Adrenal gland (tissue), 9 donors: ENCODE measurements at regions not wholly inside any gene's neighbourhood (a gene's known extent, or its start where the extent isn't known, plus 50 kb on each side); places are given as distances from the start of the nearest gene placed in this dataset.

ENCODE experiments used
- DNase-seq, 7 donors: peaks; one replicate each; pipeline ENCODE4 v3.0.0-alpha.2; 2019 to 2020
- H3K27ac ChIP-seq, 5 donors: fragments of 200-600 bp; sonication (generic) in 4 of 5; 1 replicate in 3 of 5; 2 replicates in 2 of 5; pipeline versions ENCODE4 v1.5.1 to v1.8.0; 2016 to 2020; ENCODE audit warnings: mild to moderate bottlenecking in 1 of 5
- H3K27me3 ChIP-seq: fragments of 200-600 bp; 2 replicates; pipeline ENCODE4 v1.8.0; 2021
- H3K36me3 ChIP-seq, 2 donors: fragments of 200-600 bp; replicated peaks in 1 of 2; 1 replicate in 1 of 2; 2 replicates in 1 of 2; pipeline versions ENCODE4 v1.5.1 to v1.8.0; 2018 to 2022
- H3K4me1 ChIP-seq, 2 donors: fragments of 200-600 bp; replicated peaks in 1 of 2; 1 replicate in 1 of 2; 2 replicates in 1 of 2; pipeline versions ENCODE4 v1.5.1 to v1.8.0; 2018 to 2021
- H3K4me3 ChIP-seq, 4 donors: fragments of 200-600 bp; sonication (generic) in 3 of 4; one replicate each; pipeline ENCODE4 v1.5.1; 2016 to 2018
- H3K9me3 ChIP-seq, 3 donors: fragments of 200-600 bp; sonication (generic) in 1 of 3; replicated peaks in 1 of 3; 1 replicate in 2 of 3; 2 replicates in 1 of 3; pipeline versions ENCODE4 v1.5.1 to v1.8.0; 2016 to 2021
- POLR2A ChIP-seq, 2 donors: fragments of 450-650 bp; IDR thresholded peaks; one replicate each; pipeline ENCODE4 v1.6.1; 2017; ENCODE audit warnings: antibody characterized with exemption in 2 of 2, mild to moderate bottlenecking in 2 of 2, moderate library complexity in 1 of 2
- WGBS, 4 donors: extraction: QIAGEN DNeasy Blood & Tissue Kit in 2 of 4; methylation state at CpG; one replicate each; pipeline versions ENCODE4 v1.1.5 to v1.1.7; 2013 to 2017; 5-methylcytosine and 5-hydroxymethylcytosine counted together
- intact Hi-C, 2 donors: fragments of 100-400 bp; cut with DNase I; formaldehyde crosslinking; loops; one replicate each; pipeline versions ENCODE4 v1.14.1 to v1.15.0; 2022 to 2023
- TF ChIP-seq, protein P1 (sequence below), 6 experiments: fragments of 450-650 bp in 4 of 6; fragments of 200-600 bp in 2 of 6; sonication (generic) in 1 of 6; IDR thresholded peaks; 1 replicate in 5 of 6; 2 replicates in 1 of 6; pipeline versions ENCODE4 v1.5.1 to v1.8.0; 2016 to 2021; ENCODE audit warnings: antibody characterized with exemption in 6 of 6, mild to moderate bottlenecking in 2 of 6, moderate library complexity in 1 of 6
- donor health status: healthy with polysubstance abuse.
- donor health status: Bipolar disorder and iron deficiency.
- donor health status: DM: yes; HTN: yes; CAD: no.
- donor health status: DM: no; HTN: no; CAD: no.
- donor health status: DM: no; HTN: no; CAD: no.

DNA sequence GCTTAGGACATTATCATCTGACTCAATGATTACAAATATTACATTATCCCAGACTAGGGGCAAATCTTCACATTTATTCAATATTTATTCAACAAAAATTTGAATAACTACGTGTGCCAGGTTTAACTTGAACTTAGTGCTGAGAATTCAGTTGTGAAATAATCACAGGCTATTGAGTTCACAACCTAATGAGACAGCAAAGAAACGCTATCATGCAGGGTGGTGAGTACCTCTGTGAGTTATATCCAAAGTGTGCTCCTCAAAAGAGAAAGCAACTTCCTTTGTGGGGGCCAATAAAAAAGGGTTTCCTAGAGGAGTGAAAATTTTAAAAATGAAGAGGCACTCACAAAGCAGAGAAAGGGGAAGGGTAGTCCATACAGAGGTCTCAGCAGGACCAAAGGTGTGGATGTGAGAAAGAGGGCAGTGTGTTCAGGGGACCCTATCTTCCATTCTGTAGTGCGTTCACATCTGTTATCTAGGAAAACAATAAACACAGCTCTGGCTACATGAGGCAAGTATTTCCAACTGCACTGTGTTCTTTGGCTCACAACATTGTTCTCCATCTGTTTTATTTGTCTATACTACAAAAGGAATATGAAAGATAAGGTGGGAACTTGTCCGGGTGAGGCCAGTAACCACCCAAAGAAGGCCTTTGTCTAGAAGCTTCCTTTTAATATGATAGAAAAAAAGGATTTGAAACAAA is 155.4 kb upstream of the MARCKS start:
- no peak for DNase-seq
- intact Hi-C loops = no loop called here

DNA sequence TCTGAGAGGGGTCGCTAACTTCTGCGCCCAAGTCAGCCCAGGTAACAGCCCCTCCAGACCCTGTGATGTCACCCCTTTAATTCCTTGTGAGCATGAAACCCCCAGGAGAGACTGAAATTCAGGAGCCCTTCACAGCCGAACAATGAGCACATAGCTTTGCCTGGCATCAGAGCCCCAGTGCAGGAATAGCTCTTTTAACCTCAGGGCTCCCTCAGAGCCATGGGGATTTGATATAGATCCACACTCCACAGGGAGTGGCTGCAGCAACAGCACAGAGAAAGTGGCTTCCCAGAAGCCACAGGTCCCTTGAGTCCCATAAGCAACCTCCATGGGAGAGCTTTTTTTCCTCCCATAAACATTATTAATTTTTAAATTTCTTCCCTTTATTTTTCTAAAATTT is 150.0 kb upstream of the MARCKS start:
- Histone ChIP-seq H3K4me3 (no peak overlapping the region), H3K4me1 (no peaks in the 10 kb centered on the region), H3K36me3 (no peaks in the 10 kb centered on the region), H3K27me3 (no peaks in the 10 kb centered on the region), H3K27ac (no peak overlapping the region), H3K9me3 (no peaks in the 10 kb centered on the region)
- WGBS, 4 donors = 72 to 100% (median 87%) methylated on average over 2 to 3 of the region's 3 CpGs
- TF ChIP-seq, protein P1, sequence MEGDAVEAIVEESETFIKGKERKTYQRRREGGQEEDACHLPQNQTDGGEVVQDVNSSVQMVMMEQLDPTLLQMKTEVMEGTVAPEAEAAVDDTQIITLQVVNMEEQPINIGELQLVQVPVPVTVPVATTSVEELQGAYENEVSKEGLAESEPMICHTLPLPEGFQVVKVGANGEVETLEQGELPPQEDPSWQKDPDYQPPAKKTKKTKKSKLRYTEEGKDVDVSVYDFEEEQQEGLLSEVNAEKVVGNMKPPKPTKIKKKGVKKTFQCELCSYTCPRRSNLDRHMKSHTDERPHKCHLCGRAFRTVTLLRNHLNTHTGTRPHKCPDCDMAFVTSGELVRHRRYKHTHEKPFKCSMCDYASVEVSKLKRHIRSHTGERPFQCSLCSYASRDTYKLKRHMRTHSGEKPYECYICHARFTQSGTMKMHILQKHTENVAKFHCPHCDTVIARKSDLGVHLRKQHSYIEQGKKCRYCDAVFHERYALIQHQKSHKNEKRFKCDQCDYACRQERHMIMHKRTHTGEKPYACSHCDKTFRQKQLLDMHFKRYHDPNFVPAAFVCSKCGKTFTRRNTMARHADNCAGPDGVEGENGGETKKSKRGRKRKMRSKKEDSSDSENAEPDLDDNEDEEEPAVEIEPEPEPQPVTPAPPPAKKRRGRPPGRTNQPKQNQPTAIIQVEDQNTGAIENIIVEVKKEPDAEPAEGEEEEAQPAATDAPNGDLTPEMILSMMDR (IDR thresholded peaks at IDR 0.05) = no peak
- TF ChIP-seq POLR2A (IDR thresholded peaks at IDR 0.05) = no peak
- intact Hi-C loops = no loop called here
- DNase-seq = no peak

More for the DNA sequence above, 155.4 kb upstream of the MARCKS start:
- 78 to 81% (median 80%) methylated on average over 4 of the region's 4 CpGs for WGBS, 4 donors
- Histone ChIP-seq H3K27ac (no peak overlapping the region), H3K27me3 (no peaks in the 10 kb centered on the region), H3K4me1 (no peaks in the 10 kb centered on the region), H3K9me3 (no peaks in the 10 kb centered on the region), H3K36me3 (no peaks in the 10 kb centered on the region), H3K4me3 (no peak overlapping the region)
- no peak for TF ChIP-seq POLR2A (IDR thresholded peaks at IDR 0.05)
- TF ChIP-seq, protein P1 (IDR thresholded peaks at IDR 0.05) = no peak

DNA sequence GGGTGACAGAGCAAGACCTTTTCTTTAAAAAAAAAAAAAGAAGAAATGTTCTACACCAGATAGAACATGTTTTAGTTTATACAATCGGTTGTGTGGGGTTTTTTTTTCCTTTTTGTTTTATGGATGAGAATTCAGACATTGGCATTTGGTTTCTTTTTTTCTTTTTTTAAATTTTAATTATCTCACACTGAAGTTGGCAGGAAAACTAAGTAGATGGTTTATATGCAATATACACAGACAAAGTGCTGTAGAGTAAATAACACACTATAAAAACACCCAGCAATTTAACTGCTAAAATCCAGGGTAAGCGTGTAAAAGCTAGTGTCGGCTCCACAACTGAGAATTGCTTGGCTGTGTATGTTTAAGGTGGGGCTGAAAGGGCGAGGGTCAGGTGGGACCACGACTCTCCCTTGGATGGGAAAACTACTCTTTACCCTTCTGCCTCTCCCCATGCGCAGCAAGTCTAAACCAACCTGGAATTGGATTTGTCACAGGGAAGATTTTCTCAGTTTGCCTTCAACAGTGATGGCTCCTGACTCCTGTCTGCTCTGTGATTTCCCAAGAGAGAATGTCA is 147.1 kb upstream of the MARCKS start:
- intact Hi-C loops = no loop called here
- TF ChIP-seq, protein P1 (IDR thresholded peaks at IDR 0.05) = no peak
- no peak for TF ChIP-seq POLR2A (IDR thresholded peaks at IDR 0.05)
- DNase-seq = no peak
- Histone ChIP-seq H3K27ac (no peak overlapping the region), H3K36me3 (no peaks in the 10 kb centered on the region), H3K27me3 (no peaks in the 10 kb centered on the region), H3K9me3 (no peaks in the 10 kb centered on the region), H3K4me1 (no peaks in the 10 kb centered on the region), H3K4me3 (no peak overlapping the region)
- WGBS, 4 donors = 73 to 86% (median 82%) methylated on average over 6 of the region's 6 CpGs

DNA sequence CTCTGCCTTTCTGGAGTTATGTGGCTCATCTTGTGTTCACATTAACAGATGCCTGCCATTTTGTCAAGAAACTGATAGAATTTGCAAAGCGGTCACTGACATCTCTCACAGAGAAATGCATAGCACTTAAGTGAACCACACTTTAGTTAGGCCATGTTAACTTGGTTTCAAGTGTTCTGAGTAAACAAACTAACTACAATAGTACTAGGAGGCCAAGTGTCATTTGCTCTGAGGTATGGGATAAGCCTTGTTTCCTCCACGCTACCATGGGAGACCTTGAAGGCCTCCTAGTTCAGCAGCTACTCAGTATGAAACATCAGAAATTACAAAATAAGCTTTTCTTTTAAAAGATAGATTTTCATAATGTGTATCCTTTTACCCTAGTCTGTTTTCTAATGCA is 143.5 kb upstream of the MARCKS start:
- no peaks in the 10 kb centered on the region for H3K27me3 ChIP-seq
- H3K9me3 ChIP-seq = no peaks in the 10 kb centered on the region
- H3K4me3 ChIP-seq = no peak overlapping the region
- H3K27ac ChIP-seq = no peak overlapping the region
- intact Hi-C loops = no loop called here
- TF ChIP-seq, protein P1 (IDR thresholded peaks at IDR 0.05) = no peak
- TF ChIP-seq POLR2A (IDR thresholded peaks at IDR 0.05) = no peak
- H3K4me1 ChIP-seq = no peaks in the 10 kb centered on the region
- no peak for DNase-seq
- 71 to 93% (median 87%) methylated on average over 2 of the region's 2 CpGs for WGBS, 4 donors
- no peaks in the 10 kb centered on the region for H3K36me3 ChIP-seq
